Limb (tissue), 2 donors: ENCODE measurements at regions not wholly inside any gene's neighbourhood (a gene's known extent, or its start where the extent isn't known, plus 50 kb on each side); places are given as distances from the start of the nearest gene placed in this dataset.

Experiments
- DNase-seq, 2 donors: peaks; one replicate each; pipeline ENCODE4 v3.0.0-alpha.2; 2016; ENCODE audit errors: extremely low spot score in 2 of 2

DNA sequence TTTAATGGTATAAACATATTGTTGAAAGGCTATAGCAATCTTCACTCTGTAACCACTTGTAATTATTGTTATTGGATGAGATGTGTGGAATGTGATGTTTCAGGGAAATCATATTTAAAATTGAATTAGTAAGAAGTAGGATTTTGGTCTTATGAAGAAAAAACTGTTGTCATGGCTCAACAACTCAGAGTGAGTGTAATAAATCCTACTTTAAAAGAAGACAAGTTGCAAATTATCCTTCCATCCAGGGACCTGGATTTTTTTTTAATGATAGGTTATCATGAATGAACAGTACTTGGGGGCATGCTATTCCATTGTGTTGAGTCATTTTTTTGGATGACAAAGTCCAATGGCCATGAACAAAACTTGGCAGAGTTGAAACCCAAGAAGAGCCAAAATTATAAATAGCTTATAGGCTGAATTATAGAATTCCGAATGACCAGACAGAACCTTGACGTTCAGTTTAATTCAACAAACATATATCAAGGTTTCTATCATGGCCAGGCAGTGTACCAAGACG is 625.5 kb upstream of the ZNF717 start:
- no peak for DNase-seq

DNA sequence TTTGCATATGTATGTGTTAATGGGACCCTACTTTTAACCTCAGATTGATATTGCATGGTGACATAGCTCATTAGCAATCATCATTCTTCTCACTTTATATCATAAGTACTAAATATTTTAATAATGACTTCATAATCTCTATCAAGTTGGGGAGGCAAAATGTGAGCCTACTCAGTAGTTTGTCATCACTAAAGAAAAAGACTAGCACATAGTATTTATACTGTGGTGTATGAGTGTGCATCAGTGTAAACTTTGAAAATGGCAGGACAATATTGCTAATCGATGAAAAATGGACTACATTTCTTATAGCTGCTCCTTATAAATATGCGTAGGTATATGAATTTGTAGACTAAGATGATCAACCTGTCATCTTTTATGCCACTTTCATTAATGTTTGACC is 624.5 kb upstream of the ROBO2 start:
- no peak for DNase-seq

- no peak for DNase-seq
Measured at GRCh38 chr3:76429581-76430177, 610.2 kb upstream of the ROBO2 start.

DNA sequence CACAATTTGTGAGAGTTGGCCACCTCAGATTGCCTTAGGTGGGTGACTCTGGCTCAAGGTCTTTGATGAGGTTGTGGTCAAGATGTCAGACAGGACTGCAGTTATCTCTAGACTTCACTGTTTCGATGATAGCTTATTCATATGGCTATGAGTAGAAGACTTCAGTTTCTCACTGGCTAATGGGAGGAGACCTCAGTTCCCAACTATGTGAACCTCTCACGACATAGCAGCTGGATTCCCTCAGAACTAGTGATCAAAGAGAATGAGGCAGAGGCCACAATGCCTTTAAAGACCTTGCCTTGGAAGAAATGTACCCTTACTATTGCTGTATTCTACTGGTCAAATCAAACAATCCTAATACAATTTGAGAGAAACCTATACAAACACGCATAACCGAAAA is 607.5 kb upstream of the ROBO2 start:
- no peak for DNase-seq

DNA sequence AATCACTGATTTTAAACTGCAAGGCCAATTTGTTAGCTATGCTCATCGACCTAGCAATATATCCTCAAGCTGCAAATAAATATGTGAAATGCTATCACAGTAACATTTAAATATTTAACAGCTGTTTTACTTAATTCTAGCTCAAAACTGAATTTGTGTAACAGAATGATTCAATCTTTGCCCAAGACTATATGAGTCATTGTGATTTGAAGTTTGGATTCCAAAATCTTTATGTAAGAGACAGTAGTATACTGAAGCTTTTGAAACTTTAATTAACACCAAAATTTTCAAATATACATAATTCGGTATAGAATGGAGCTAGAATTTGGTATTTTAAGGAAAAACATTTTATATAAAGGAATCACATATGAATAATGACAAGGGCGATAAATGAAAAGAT is 603.0 kb upstream of the ROBO2 start:
- DNase-seq: no peak

GRCh38 chr3:76438971-76439370 is 600.9 kb upstream of the ROBO2 start:
- DNase-seq: no peak

DNA sequence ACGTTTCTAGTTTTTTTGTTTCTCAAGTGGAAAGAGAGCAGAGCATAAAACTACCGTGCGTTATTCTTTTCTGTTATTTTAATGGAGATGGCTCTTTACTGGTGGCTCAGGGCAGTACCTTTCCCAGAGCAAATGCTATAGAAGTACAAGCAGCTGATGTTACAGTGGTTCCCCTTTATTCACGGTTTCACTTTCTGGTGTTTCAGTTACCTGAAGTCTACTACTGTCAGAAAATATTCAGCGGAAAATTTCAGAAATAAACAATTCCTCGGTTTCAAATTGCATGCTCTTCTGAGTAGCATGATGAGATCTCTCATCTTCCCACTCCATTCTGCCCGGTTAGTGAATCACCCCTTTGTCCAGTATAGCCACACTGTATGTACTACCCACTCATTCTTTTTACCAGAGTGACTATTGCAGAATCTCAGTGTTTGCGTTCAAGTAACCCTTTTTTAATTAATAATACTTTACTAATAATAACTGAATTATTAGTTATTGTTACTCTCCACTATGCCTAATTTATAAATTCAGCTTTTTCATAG is 597.5 kb upstream of the ROBO2 start:
- no peak for DNase-seq

DNA sequence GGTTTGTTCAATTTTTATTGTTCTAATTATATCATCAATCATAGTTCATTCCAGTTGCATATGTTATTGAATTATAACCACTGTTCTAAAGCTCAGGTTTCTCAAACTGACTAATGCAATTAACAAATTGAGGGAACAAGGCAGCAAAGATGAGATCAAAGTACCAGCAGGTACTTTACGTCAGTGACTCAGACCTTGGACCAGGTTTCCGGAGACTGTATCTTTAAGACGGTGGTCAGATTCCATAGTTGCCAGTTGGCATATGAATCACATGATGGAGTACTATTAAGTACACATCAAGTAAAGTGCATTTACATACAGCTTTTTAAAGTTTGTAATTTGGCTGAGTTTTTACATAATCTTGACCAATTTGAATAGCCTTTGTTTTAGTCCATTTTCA is 583.6 kb upstream of the ROBO2 start:
- no peak for DNase-seq

DNA sequence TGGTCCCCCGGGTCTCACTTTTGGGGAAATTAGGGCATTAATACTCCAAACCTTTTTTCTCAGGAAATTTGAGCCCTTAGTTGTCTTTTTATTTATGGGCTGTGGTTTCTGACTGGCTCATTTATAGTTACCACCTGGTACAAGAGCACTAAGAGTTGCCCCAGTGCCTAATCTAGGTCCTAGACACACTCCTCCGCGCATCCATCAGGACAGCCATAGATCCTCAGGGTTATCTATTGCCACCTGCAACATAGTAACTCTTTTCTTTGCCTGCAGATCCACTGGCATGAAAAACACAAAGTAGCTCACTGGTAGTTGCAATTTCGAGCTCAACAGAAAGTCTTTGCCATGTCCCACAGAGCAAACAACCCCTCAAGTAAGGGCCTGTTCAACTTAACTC is 576.4 kb upstream of the ROBO2 start:
- DNase-seq: no peak

DNA sequence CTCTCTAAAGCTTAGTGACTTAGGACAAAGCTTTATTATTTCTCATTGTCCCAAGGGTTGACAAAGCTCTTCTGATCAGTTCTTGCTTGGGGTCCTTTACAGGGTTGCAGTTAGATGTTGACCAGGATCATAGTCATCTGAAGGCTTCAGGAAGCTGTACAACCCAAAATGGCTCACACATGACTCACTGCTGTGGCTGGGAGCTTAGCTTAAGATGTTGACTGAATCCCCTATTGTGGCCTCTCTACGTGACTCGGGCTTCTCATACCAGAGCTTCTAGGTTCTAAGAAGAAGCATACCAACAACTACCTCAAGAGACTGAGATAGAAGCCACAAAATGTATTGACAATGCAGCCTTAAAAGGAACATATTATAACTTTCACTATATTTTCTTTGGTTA is 569.6 kb upstream of the ROBO2 start:
- no peak for DNase-seq

DNA sequence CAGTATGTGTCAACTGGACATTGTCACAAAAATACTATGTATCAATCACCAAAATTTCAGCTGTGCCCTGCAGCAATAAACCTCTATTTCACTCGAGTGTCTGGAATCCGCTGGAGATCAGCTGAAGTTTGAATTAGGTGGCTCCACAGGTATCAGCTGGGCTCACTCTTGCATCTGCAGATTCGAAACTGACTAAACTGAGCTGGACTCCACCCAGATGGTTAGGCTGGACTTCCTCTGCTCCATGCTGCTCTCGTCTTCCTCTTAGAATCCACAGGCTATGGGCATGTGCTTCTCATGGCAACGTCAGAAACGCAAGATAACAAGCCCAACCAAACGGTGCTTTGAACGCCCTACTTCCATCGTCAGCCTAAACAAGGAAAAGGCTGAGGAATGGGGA is 565.3 kb upstream of the ROBO2 start:
- DNase-seq: no peak

- peak in 1 of 2 donors; percentile 2 for DNase-seq
Measured at GRCh38 chr3:76479161-76479650, 560.7 kb upstream of the ROBO2 start.

- DNase-seq: no peak
Measured at GRCh38 chr3:76482510-76482909, 557.4 kb upstream of the ROBO2 start.

DNA sequence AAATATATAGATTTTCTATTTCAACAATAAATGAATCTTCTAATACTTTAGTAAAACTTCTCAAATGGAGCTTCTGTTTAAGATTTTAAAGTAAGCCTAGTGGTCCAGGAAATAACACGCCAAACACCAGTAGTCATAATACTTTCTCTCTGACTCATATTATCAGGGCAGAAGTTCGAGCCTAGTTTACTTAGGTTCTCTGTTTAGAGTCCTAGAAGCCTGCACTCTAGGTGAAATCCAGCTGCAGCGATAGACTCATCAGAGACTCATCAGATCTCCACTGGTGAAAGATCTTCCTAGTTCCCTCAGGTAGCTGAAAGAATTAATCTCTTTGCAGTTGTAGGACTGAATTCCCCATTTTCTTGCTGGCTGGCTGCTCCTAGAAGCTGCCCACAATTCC is 552.5 kb upstream of the ROBO2 start:
- no peak for DNase-seq

GRCh38 chr3:76490064-76490463 is 549.8 kb upstream of the ROBO2 start:
- no peak for DNase-seq

GRCh38 chr3:76495216-76495615 is 544.7 kb upstream of the ROBO2 start:
- DNase-seq: no peak

DNA sequence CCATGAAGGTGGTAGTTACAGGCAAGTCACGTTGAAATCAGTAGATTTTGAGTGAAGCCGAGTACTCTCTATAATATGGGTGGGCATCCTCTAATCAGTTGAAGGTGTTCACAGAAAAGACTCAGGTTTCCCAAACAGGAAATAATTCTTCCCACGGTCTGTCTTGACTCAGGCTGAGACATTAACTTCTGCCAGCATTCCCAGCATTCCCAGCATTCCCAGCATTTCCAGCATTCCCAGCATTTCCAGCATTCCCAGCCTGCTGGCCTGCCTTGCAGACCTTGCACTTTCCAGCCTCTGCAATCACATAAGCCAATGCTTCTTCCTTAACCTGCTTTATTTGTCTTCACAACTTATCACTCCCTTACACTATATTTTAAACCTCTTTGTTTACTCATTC is 542.3 kb upstream of the ROBO2 start:
- no peak for DNase-seq

- DNase-seq: no peak
Measured at GRCh38 chr3:76500746-76501275, 539.1 kb upstream of the ROBO2 start.

DNA sequence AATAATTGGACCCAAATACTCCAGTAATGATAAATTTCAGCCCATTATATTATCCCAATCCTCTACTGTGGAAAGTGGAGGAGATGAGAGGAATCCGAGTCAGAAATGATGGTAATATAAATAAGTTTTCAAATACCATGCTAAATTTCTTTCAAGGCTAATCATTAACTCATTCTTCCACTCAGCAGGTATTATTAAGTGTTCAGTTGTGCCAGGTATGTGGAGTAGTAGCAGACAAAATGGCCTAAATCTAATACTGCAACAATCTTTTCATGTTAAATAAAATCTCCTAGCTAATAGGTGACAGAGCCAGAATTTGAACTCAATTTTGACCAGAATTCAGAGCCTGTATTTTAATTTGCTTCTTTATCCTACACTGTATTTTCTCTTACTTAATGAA is 538.6 kb upstream of the ROBO2 start:
- DNase-seq: no peak

- no peak for DNase-seq
Measured at GRCh38 chr3:76502076-76502475, 537.8 kb upstream of the ROBO2 start.

- DNase-seq: no peak
Measured at GRCh38 chr3:76505202-76505845, 534.6 kb upstream of the ROBO2 start.

- no peak for DNase-seq
Measured at GRCh38 chr3:76509179-76509830, 530.6 kb upstream of the ROBO2 start.
